IMR-90 (cell line): ENCODE measurements at regions not wholly inside any gene's neighbourhood (a gene's known extent, or its start where the extent isn't known, plus 50 kb on each side); places are given as distances from the start of the nearest gene placed in this dataset.
A peak's percentile ranks its signal among the peaks of the same experiment; 100 is the strongest.

Experiments used
- ATAC-seq: fragments of 200-7000 bp; cut with Tn5 transposase; 2 replicates; pipeline ENCODE4 v1.9.1; 2020; ENCODE audit warnings: low read depth, mild to moderate bottlenecking, moderate library complexity
- BruUV-seq: library from RNA; stranded (reverse); fragments of 400-500 nt; replicated peaks from 2 replicates; lab custom pipeline; 2021; lab: Mats Ljungman, UMichigan
- CTCF ChIA-PET: fragments of 300-600 bp; formaldehyde crosslinking; extraction: SDS; loops from one replicate; lab custom pipeline; 2021; ENCODE audit warnings: antibody characterized with exemption; lab: Yijun Ruan, JAX
- POLR2A ChIA-PET: fragments of 300-600 bp; sonication (Branson Sonifier 250); formaldehyde crosslinking; loops from one replicate; lab custom pipeline; 2022; ENCODE audit warnings: antibody characterized with exemption; ENCODE audit not compliant: unreplicated experiment; lab: Charles Lee
- DNase-seq: peaks from one replicate; pipeline ENCODE4 v3.0.0; 2013
- H2AFZ ChIP-seq: replicated peaks from 2 replicates; pipeline ENCODE3; 2013; ENCODE audit warnings: low read length, mild to moderate bottlenecking; ENCODE audit not compliant: poor library complexity
- H2AK5ac ChIP-seq: 2 replicates; pipeline ENCODE4 v1.6.1; 2013; ENCODE audit warnings: low read depth, low read length, inconsistent platforms
- H2AK9ac ChIP-seq: replicated peaks from 2 replicates; pipeline ENCODE3; 2013; ENCODE audit warnings: mild to moderate bottlenecking, low read depth, low read length, moderate library complexity; ENCODE audit not compliant: poor library complexity
- H2BK120ac ChIP-seq: 2 replicates; pipeline ENCODE4 v1.6.1; 2013; ENCODE audit warnings: low read depth, low read length, inconsistent platforms
- H2BK15ac ChIP-seq: 3 replicates; pipeline ENCODE4 v1.6.1; 2013; ENCODE audit warnings: low read depth, low read length, inconsistent platforms
- H2BK20ac ChIP-seq: 2 replicates; pipeline ENCODE4 v1.6.1; 2013; ENCODE audit warnings: low read depth, mild to moderate bottlenecking, inconsistent platforms, low read length, moderate library complexity
- H2BK5ac ChIP-seq: 2 replicates; pipeline ENCODE4 v1.6.1; 2013; ENCODE audit warnings: mild to moderate bottlenecking, low read depth, low read length, inconsistent platforms; ENCODE audit not compliant: poor library complexity, severe bottlenecking
- H3K14ac ChIP-seq: replicated peaks from 2 replicates; pipeline ENCODE4 v1.6.1; 2013; ENCODE audit warnings: low read depth, low read length, inconsistent platforms
- H3K18ac ChIP-seq: 2 replicates; pipeline ENCODE4 v1.6.1; 2013; ENCODE audit warnings: low read depth, low read length, control low read depth
- H3K23ac ChIP-seq: 2 replicates; pipeline ENCODE4 v1.6.1; 2013; ENCODE audit warnings: low read depth, low read length, inconsistent platforms
- H3K27ac ChIP-seq: 2 replicates; pipeline ENCODE4 v1.5.1; 2013; ENCODE audit warnings: mild to moderate bottlenecking, control low read depth, low read length; ENCODE audit not compliant: insufficient read depth
- H3K27me3 ChIP-seq: 2 replicates; pipeline ENCODE4 v1.6.1; 2013; ENCODE audit warnings: low read length; ENCODE audit not compliant: control insufficient read depth, insufficient read depth
- H3K36me3 ChIP-seq: 2 replicates; pipeline ENCODE4 v1.6.1; 2013; ENCODE audit warnings: low read length, mixed read lengths; ENCODE audit not compliant: control insufficient read depth, insufficient read depth
- H3K4ac ChIP-seq: 2 replicates; pipeline ENCODE4 v1.6.1; 2013; ENCODE audit warnings: low read depth, low read length, inconsistent platforms
- H3K4me1 ChIP-seq: 2 replicates; pipeline ENCODE4 v1.6.1; 2013; ENCODE audit warnings: low read length, mixed read lengths; ENCODE audit not compliant: control insufficient read depth, insufficient read depth
- H3K4me2 ChIP-seq: 2 replicates; pipeline ENCODE4 v1.6.1; 2013; ENCODE audit warnings: low read depth, mild to moderate bottlenecking, control low read depth, low read length, moderate library complexity
- H3K4me3 ChIP-seq: 2 replicates; pipeline ENCODE4 v1.5.1; 2013; ENCODE audit warnings: low read depth, mild to moderate bottlenecking, control low read depth, low read length, moderate library complexity; ENCODE audit not compliant: insufficient read depth
- H3K56ac ChIP-seq: 2 replicates; pipeline ENCODE4 v1.6.1; 2013; ENCODE audit warnings: low read length, inconsistent platforms; ENCODE audit not compliant: insufficient read depth; ENCODE audit errors: extremely low read depth
- H3K79me1 ChIP-seq, 2 experiments: 2 replicates each; pipeline ENCODE4 v1.6.1; 2013; ENCODE audit warnings: low read length in 2 of 2, inconsistent platforms in 1 of 2, low read depth in 1 of 2
- H3K9ac ChIP-seq: 2 replicates; pipeline ENCODE4 v1.6.1; 2013; ENCODE audit warnings: low read depth, low read length, control low read depth
- H3K9me1 ChIP-seq: 2 replicates; pipeline ENCODE4 v1.6.1; 2013; ENCODE audit warnings: low read length, inconsistent platforms; ENCODE audit not compliant: insufficient read depth
- H3K9me3 ChIP-seq: 2 replicates; pipeline ENCODE4 v1.6.1; 2013; ENCODE audit warnings: low read length; ENCODE audit not compliant: control insufficient read depth, insufficient read depth
- H4K20me1 ChIP-seq: 2 replicates; pipeline ENCODE4 v1.6.1; 2013; ENCODE audit warnings: low read length, inconsistent platforms; ENCODE audit not compliant: insufficient read depth
- H4K5ac ChIP-seq: 2 replicates; pipeline ENCODE4 v1.6.1; 2013; ENCODE audit warnings: mild to moderate bottlenecking, low read depth, low read length, control low read depth
- H4K8ac ChIP-seq, 2 experiments: 2 replicates each; pipeline ENCODE4 v1.6.1; 2013; ENCODE audit warnings: low read depth in 2 of 2, low read length in 2 of 2, control low read depth in 1 of 2, inconsistent platforms in 1 of 2
- H4K91ac ChIP-seq: 2 replicates; pipeline ENCODE4 v1.6.1; 2013; ENCODE audit warnings: low read depth, low read length, inconsistent platforms; ENCODE audit not compliant: insufficient read depth
- BHLHE40 ChIP-seq: fragments of 150-350 bp; IDR thresholded peaks from 2 replicates; pipeline ENCODE4 v1.6.1; 2016; ENCODE audit warnings: mild to moderate bottlenecking, low read depth, low read length
- CHD1 ChIP-seq: IDR thresholded peaks from 2 replicates; pipeline ENCODE4 v1.6.1; 2012; ENCODE audit warnings: low read depth, low read length, improper control_type of control experiment
- CTCF ChIP-seq: conservative IDR thresholded peaks from 2 replicates; pipeline ENCODE4 v1.5.1; 2012; ENCODE audit warnings: mild to moderate bottlenecking, low read depth, low read length, improper control_type of control experiment
- MAFK ChIP-seq: IDR thresholded peaks from 2 replicates; pipeline ENCODE4 v1.6.1; 2012; ENCODE audit warnings: low read depth, low read length, improper control_type of control experiment
- MAZ ChIP-seq: IDR thresholded peaks from 2 replicates; pipeline ENCODE4 v1.6.1; 2012; ENCODE audit warnings: low read depth, mild to moderate bottlenecking, low read length, improper control_type of control experiment, moderate library complexity, borderline replicate concordance
- MXI1 ChIP-seq: IDR thresholded peaks from 2 replicates; pipeline ENCODE4 v1.6.1; 2012; ENCODE audit warnings: low read depth, mild to moderate bottlenecking, low read length, moderate library complexity, borderline replicate concordance
- POLR2A ChIP-seq: IDR thresholded peaks from 2 replicates; pipeline ENCODE4 v1.6.1; 2012; ENCODE audit warnings: mild to moderate bottlenecking, low read depth, low read length
- RCOR1 ChIP-seq: IDR thresholded peaks from 2 replicates; pipeline ENCODE4 v1.6.1; 2012; ENCODE audit warnings: mild to moderate bottlenecking, low read length, improper control_type of control experiment; ENCODE audit not compliant: insufficient replicate concordance
- RFX5 ChIP-seq: IDR thresholded peaks from 2 replicates; pipeline ENCODE4 v1.8.0; 2012; ENCODE audit warnings: low read depth, mild to moderate bottlenecking, low read length, moderate library complexity
- WGBS, 2 experiments: methylation state at CpG; one replicate each; pipeline versions ENCODE4 v1.1.5 to v1.1.7; 2013; ENCODE audit warnings: missing lambda C conversion rate in 2 of 2; ENCODE audit not compliant: insufficient read length in 1 of 2; ENCODE audit errors: extremely low coverage in 2 of 2; 5-methylcytosine and 5-hydroxymethylcytosine counted together
- dilution Hi-C: fragments of 300-500 bp; cut with HindIII; formaldehyde crosslinking; loops from one replicate; pipeline ENCODE4 v1.14.3; 2018; ENCODE audit warnings: low sequenced_read_pairs; ENCODE audit not compliant: unreplicated experiment
- in situ Hi-C: fragments of 300-500 bp; cut with MboI; formaldehyde crosslinking; loops from 3 replicates; pipeline ENCODE4 v1.14.3; 2019; ENCODE audit warnings: low sequenced_read_pairs, inconsistent platforms, mixed read lengths
- intact Hi-C: fragments of 100-400 bp; cut with micrococcal nuclease; formaldehyde crosslinking; loops from 2 replicates; pipeline ENCODE4 v1.10.0; 2022

GRCh38 chr6:157768304-157768703, 54.7 kb upstream of the SNX9 start:
- Histone ChIP-seq H3K4me3 (no peak overlapping the region), H3K18ac (no peak overlapping the region), H3K9me3 (no peaks in the 10 kb centered on the region), H3K4me1 (peaks cover 14% of the 10 kb centered on the region), H3K4me2 (no peak overlapping the region), H3K4ac (peak overlapping the region; percentile 44; the same call in 1 of the 2 replicates), H3K36me3 (no peaks in the 10 kb centered on the region), H2AK9ac (peak overlapping the region; percentile 50), H3K14ac (no peak overlapping the region), H2AFZ (no peak overlapping the region), H3K56ac (no peak overlapping the region), H2BK5ac (no peak overlapping the region), H2BK15ac (peak overlapping the region; percentile 26; the same call in 1 of the 3 replicates), H3K27ac (no peak overlapping the region), H3K9ac (no peak overlapping the region), H3K23ac (no peak overlapping the region), H3K9me1 (peaks cover 9% of the 10 kb centered on the region), H4K5ac (no peak overlapping the region), H3K79me1 (peaks cover 0 to 5% of the 10 kb centered on the region in 2 experiments; a peak in 2 of 4 replicates), H2AK5ac (peak overlapping the region; percentile 37), H4K91ac (no peak overlapping the region; the same call in 1 of the 2 replicates), H4K20me1 (no peaks in the 10 kb centered on the region; the same call in 1 of the 2 replicates), H2BK120ac (0 out of 2 replicates have a peak overlapping the region, but pooled peaks have one; percentile 21), H3K27me3 (no peaks in the 10 kb centered on the region), H2BK20ac (no peak overlapping the region), H4K8ac (no peak overlapping the region)
- WGBS, 2 experiments = 100% methylated on average over 2 of the region's 6 CpGs; no CpG with 5 or more reads in 1 of the 2 experiments
- no TSS peak for BruUV-seq
- no peak for TF ChIP-seq CHD1
- TF ChIP-seq MAFK = no peak
- TF ChIP-seq MXI1 = no peak
- TF ChIP-seq MAZ = no peak
- TF ChIP-seq RFX5 = no peak
- TF ChIP-seq BHLHE40 = no peak
- TF ChIP-seq CTCF = no peak
- no peak for TF ChIP-seq RCOR1
- TF ChIP-seq POLR2A = no peak
- intact Hi-C loops = no loop called here
- DNase-seq = no peak
- ATAC-seq = no peak
- in situ Hi-C loops = no loop called here
- CTCF ChIA-PET = no interaction called here
- dilution Hi-C loops = no loop called here
- POLR2A ChIA-PET = no interaction called here
